SW 1271 (cell line): ENCODE measurements at regions not wholly inside any gene's neighbourhood (a gene's known extent, or its start where the extent isn't known, plus 50 kb on each side); places are given as distances from the start of the nearest gene placed in this dataset.
"Not testable (repeated sequence)": the region's sequence is repeated elsewhere in the genome, so short reads cannot be mapped to it uniquely, and the experiment has no call there.

ENCODE experiments used
- DNase-seq, 2 experiments: peaks; one replicate each; lab custom pipeline; 2025; lab: John Stamatoyannopoulos, UW

- DNase-seq = no peak
These were observed 209.7 kb upstream of the TENT5A start for GRCh38 chr6:81962198-81962597.

GRCh38 chr6:81950877-81951276, 198.4 kb upstream of the TENT5A start:
- DNase-seq = no peak

GRCh38 chr6:81948861-81949260, 196.4 kb upstream of the TENT5A start:
- no peak for DNase-seq

- DNase-seq = not testable (repeated sequence)
These were observed 195.7 kb upstream of the TENT5A start for GRCh38 chr6:81948196-81948595.

GRCh38 chr6:81944661-81945060, 192.2 kb upstream of the TENT5A start:
- no peak for DNase-seq

- not testable (repeated sequence) for DNase-seq
These were observed 190.4 kb upstream of the TENT5A start for GRCh38 chr6:81942842-81943241.

GRCh38 chr6:81942067-81942370, 189.5 kb upstream of the TENT5A start:
- DNase-seq = no peak

GRCh38 chr6:81940451-81940985, 188.0 kb upstream of the TENT5A start:
- DNase-seq = no peak

- DNase-seq = no peak
These were observed 187.3 kb upstream of the TENT5A start for GRCh38 chr6:81939766-81940165.

- DNase-seq = no peak
These were observed 186.7 kb upstream of the TENT5A start for GRCh38 chr6:81938991-81939732.

GRCh38 chr6:81938014-81938856, 185.8 kb upstream of the TENT5A start:
- DNase-seq = no peak

- no peak for DNase-seq
These were observed 184.9 kb upstream of the TENT5A start for GRCh38 chr6:81937296-81937937.

- DNase-seq = no peak
These were observed 182.5 kb upstream of the TENT5A start for GRCh38 chr6:81934936-81935335.

GRCh38 chr6:81933608-81934051, 181.1 kb upstream of the TENT5A start:
- no peak for DNase-seq

GRCh38 chr6:81933089-81933488, 180.6 kb upstream of the TENT5A start:
- no peak for DNase-seq

- not testable (repeated sequence) for DNase-seq
These were observed 180.0 kb upstream of the TENT5A start for GRCh38 chr6:81932448-81932847.

GRCh38 chr6:81929828-81930227, 177.3 kb upstream of the TENT5A start:
- DNase-seq = no peak

- no peak for DNase-seq
These were observed 172.7 kb upstream of the TENT5A start for GRCh38 chr6:81925201-81925600.

- no peak for DNase-seq
These were observed 157.8 kb upstream of the TENT5A start for GRCh38 chr6:81909981-81910900.

GRCh38 chr6:81909162-81909561, 156.7 kb upstream of the TENT5A start:
- DNase-seq = no peak

- no peak for DNase-seq
These were observed 154.3 kb upstream of the TENT5A start for GRCh38 chr6:81906709-81907204.
